ENCODE measurements at regions not wholly inside any gene's neighbourhood (a gene's known extent, or its start where the extent isn't known, plus 50 kb on each side); places are given as distances from the start of the nearest gene placed in this dataset.

GRCh38 chr9:87140605-87141109 is 193.4 kb upstream of the GAS1 start:
- TF ChIP-seq CTCF (IDR thresholded peaks at IDR 0.05; ENCODE audit: low read depth, low read length) = no peak
- DNase-seq (ENCODE audit: low read depth in 2 of 2) = peak in 1 of 2 donors; percentile 72

GRCh38 chr9:87141124-87141523 is 193.8 kb upstream of the GAS1 start:
- no peak for DNase-seq (ENCODE audit: low read depth in 2 of 2)
- H3K4me3 ChIP-seq (replicated peaks in 1 of 2; ENCODE audit: low read depth in 2 of 2, low read length in 2 of 2) = no peak overlapping the region
- TF ChIP-seq CTCF (IDR thresholded peaks at IDR 0.05; ENCODE audit: low read depth, low read length) = no peak

More at GRCh38 chr9:87140605-87141109, 193.4 kb upstream of the GAS1 start:
- no peak overlapping the region for H3K4me3 ChIP-seq (replicated peaks in 1 of 2; ENCODE audit: low read depth in 2 of 2, low read length in 2 of 2)

DNA sequence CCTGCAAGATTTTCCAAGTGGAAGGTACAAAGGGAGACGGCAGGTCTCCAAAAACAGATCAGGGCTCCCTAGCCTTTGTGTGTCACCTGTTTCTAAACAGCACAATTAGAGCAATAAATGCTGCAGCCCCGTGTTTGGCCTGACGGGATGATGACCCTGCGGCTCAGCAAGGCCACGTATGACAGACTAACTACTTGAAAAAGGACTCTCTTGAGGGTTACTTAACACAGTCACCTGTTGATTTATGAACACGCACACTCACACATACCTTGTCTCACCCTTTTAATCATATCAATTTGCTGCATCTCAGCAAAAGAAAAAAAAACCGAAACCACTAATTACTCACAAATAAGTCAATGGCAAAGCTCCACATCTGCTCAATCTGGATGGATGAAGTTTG is 199.6 kb upstream of the GAS1 start:
- H3K4me3 ChIP-seq (replicated peaks in 1 of 2; ENCODE audit: low read depth in 2 of 2, low read length in 2 of 2) = no peak overlapping the region
- no peak for TF ChIP-seq CTCF (IDR thresholded peaks at IDR 0.05; ENCODE audit: low read depth, low read length)
- DNase-seq (ENCODE audit: low read depth in 2 of 2) = no peak

DNA sequence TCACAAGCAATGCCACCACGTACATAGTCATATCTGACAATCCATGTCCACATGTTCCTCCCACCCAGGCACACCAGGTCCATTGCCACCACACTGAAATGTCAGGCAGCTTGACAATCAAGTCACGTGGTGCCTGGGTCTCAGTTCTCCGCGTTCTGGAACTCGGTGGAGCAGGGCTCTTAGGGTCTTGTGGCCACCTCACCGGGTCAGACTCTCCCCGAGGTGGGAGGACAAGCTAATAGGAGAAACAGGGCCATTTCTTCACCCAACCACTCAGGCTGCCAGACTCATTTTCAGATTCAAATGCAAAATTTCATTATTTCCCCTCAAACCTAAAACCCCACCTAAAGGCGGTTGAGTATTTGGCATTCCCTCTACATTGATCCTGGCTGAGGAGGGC is 200.5 kb upstream of the GAS1 start:
- TF ChIP-seq CTCF (IDR thresholded peaks at IDR 0.05; ENCODE audit: low read depth, low read length) = no peak
- H3K4me3 ChIP-seq (replicated peaks in 1 of 2; ENCODE audit: low read depth in 2 of 2, low read length in 2 of 2) = peak overlapping the region in 1 of 2 donors; percentile 36
- DNase-seq (ENCODE audit: low read depth in 2 of 2) = no peak

DNA sequence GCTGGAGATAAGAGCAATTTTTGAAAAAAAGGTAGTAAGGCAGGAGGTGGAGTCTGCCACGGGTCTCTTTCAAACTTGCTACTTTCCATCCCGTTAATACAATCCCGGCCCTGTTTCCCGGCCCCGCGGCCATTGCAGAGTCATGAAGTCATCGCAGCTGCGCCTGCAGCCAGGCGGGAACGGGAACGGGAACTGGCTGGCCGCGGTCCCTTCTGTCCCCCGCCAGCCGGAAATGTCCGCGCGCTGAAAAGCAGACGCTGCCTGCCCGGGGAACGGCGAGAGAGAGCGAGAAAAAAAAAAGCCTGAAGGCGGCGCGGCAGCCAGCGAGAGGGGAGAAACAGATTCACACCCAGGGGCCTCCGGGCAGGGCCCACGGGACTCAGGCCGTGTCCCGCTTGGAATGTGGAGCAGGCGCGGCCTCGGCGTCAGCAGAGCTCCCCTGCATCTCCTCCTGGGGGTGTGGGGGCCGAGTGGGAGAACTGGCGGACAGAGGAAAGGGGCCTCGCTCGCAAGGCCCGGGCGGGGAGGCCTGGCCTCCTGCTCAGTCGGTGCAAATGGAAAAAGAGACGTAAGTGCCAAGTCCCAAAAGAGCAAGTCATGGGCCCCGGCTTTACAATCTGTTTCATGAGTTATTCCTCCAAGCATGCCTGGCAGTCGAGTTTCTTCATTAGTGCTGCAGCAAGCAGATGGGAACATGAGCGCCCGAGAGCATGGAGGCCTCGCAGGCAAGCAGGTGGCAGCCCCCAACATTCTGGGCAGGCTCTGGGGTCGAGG is 201.2 kb upstream of the GAS1 start:
- TF ChIP-seq CTCF (IDR thresholded peaks at IDR 0.05; ENCODE audit: low read depth, low read length) = no peak
- peak overlapping the region; percentile 11 to 36 for H3K4me3 ChIP-seq (replicated peaks in 1 of 2; ENCODE audit: low read depth in 2 of 2, low read length in 2 of 2)
- DNase-seq (ENCODE audit: low read depth in 2 of 2) = peak; percentile 79 to 90

DNA sequence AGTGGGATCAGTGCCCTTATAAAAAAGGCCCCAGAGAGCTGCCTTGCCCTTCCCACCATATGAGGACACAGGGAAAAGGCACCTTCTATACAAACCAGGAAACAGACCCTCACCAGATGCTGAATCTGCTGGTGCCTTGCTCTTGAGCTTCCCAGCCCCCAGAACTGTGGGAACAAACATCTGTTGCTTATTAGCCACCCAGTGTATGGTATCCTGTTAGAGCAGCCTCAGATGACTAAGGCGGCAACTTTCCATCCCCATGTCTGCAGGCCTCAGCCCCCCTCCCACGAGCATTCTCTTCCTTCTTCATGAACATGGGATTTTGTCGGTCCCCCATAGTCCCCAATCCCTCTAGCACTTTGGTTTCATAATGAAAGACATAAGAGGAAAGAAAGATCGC is 202.5 kb upstream of the GAS1 start:
- H3K4me3 ChIP-seq (replicated peaks in 1 of 2; ENCODE audit: low read depth in 2 of 2, low read length in 2 of 2) = no peak overlapping the region
- no peak for DNase-seq (ENCODE audit: low read depth in 2 of 2)
- no peak for TF ChIP-seq CTCF (IDR thresholded peaks at IDR 0.05; ENCODE audit: low read depth, low read length)
